ENCODE measurements at regions not wholly inside any gene's neighbourhood (a gene's known extent, or its start where the extent isn't known, plus 50 kb on each side); places are given as distances from the start of the nearest gene placed in this dataset.

GRCh38 chr11:80519596-80520506, 1079.0 kb upstream of the TENM4 start (continued):
- no peak for TF ChIP-seq FOSL1 (IDR thresholded peaks at IDR 0.05; ENCODE audit: insufficient read depth, low read depth, low read length)
- no peak for TF ChIP-seq SP2 (IDR thresholded peaks at IDR 0.05; ENCODE audit: low read length)
- no peak for TF ChIP-seq SUZ12 (IDR thresholded peaks at IDR 0.05; ENCODE audit: low read length)
- no peak for TF ChIP-seq TAF7 (optimal IDR thresholded peaks at IDR 0.05; ENCODE audit: borderline replicate concordance, low read depth, low read length)
- TF ChIP-seq CHD1 (IDR thresholded peaks at IDR 0.05; ENCODE audit: low read depth, low read length) = no peak

Measured in H1 (cell line).